Spinal cord (tissue), 9 donors: ENCODE measurements at regions not wholly inside any gene's neighbourhood (a gene's known extent, or its start where the extent isn't known, plus 50 kb on each side); places are given as distances from the start of the nearest gene placed in this dataset.
"Not testable (repeated sequence)": the region's sequence is repeated elsewhere in the genome, so short reads cannot be mapped to it uniquely, and the experiment has no call there.

Experiments used
- DNase-seq, 6 donors: peaks; one replicate each; pipeline versions ENCODE4 v3.0.0 to v3.0.0-alpha.2; 2013 to 2015; ENCODE audit warnings: low spot score in 6 of 6, low read depth in 4 of 6
- H3K27ac ChIP-seq: one replicate; pipeline ENCODE4 v1.5.1; 2013; ENCODE audit warnings: low read depth, low read length, control low read depth
- H3K27me3 ChIP-seq: one replicate; pipeline ENCODE4 v1.6.1; 2013; ENCODE audit warnings: low read length; ENCODE audit not compliant: control insufficient read depth, insufficient read depth
- H3K36me3 ChIP-seq: one replicate; pipeline ENCODE4 v1.6.1; 2013; ENCODE audit warnings: low read length; ENCODE audit not compliant: control insufficient read depth, insufficient read depth
- H3K4me1 ChIP-seq: one replicate; pipeline ENCODE4 v1.6.1; 2013; ENCODE audit warnings: low read length; ENCODE audit not compliant: control insufficient read depth, insufficient read depth
- H3K4me3 ChIP-seq: one replicate; pipeline ENCODE4 v1.5.1; 2013; ENCODE audit warnings: low read depth, low read length, control low read depth
- H3K9me3 ChIP-seq: one replicate; pipeline ENCODE4 v1.6.1; 2013; ENCODE audit warnings: low read length; ENCODE audit not compliant: control insufficient read depth, insufficient read depth
- WGBS: methylation state at CpG from one replicate; pipeline ENCODE4 v1.1.5; 2013; ENCODE audit warnings: missing lambda C conversion rate; ENCODE audit not compliant: insufficient coverage; 5-methylcytosine and 5-hydroxymethylcytosine counted together
- donor health status: healthy.

GRCh38 chr4:126637706-126638105 is 995.1 kb upstream of the INTU start:
- 91% methylated on average over 3 of the region's 3 CpGs for WGBS
- Histone ChIP-seq H3K4me3 (no peak overlapping the region), H3K4me1 (no peaks in the 10 kb centered on the region), H3K27ac (no peak overlapping the region), H3K27me3 (no peaks in the 10 kb centered on the region), H3K9me3 (peaks cover 3% of the 10 kb centered on the region), H3K36me3 (no peaks in the 10 kb centered on the region)
- DNase-seq: no peak

- H3K27me3 ChIP-seq: no peaks in the 10 kb centered on the region
- no peaks in the 10 kb centered on the region for H3K4me1 ChIP-seq
- no CpG with 5 or more reads among the region's 3 CpGs for WGBS
- no peaks in the 10 kb centered on the region for H3K36me3 ChIP-seq
- H3K4me3 ChIP-seq: no peak overlapping the region
- DNase-seq: no peak
- H3K9me3 ChIP-seq: no peaks in the 10 kb centered on the region
- no peak overlapping the region for H3K27ac ChIP-seq
Measured at GRCh38 chr4:126647320-126647719, 985.4 kb upstream of the INTU start.

GRCh38 chr4:126647756-126648397 is 984.9 kb upstream of the INTU start:
- DNase-seq: peak in 1 of 6 donors; percentile 31
- Histone ChIP-seq H3K4me1 (no peaks in the 10 kb centered on the region), H3K4me3 (no peak overlapping the region), H3K36me3 (no peaks in the 10 kb centered on the region), H3K9me3 (no peaks in the 10 kb centered on the region), H3K27ac (no peak overlapping the region), H3K27me3 (no peaks in the 10 kb centered on the region)
- 43% methylated on average over 1 of the region's 3 CpGs for WGBS

- H3K4me3 ChIP-seq: no peak overlapping the region
- H3K27me3 ChIP-seq: no peaks in the 10 kb centered on the region
- 20% methylated on average over 1 of the region's 1 CpG for WGBS
- peak in 2 of 6 donors; percentile 8 to 12 for DNase-seq
- H3K9me3 ChIP-seq: no peaks in the 10 kb centered on the region
- H3K36me3 ChIP-seq: no peaks in the 10 kb centered on the region
- no peaks in the 10 kb centered on the region for H3K4me1 ChIP-seq
- H3K27ac ChIP-seq: no peak overlapping the region
Measured at GRCh38 chr4:126658411-126658810, 974.3 kb upstream of the INTU start.

- Histone ChIP-seq H3K27me3 (no peaks in the 10 kb centered on the region), H3K4me3 (no peak overlapping the region)
- no peak for DNase-seq
Measured at GRCh38 chr4:126661194-126661593, 971.6 kb upstream of the INTU start.

GRCh38 chr4:126664839-126665238 is 967.9 kb upstream of the INTU start:
- no CpG with 5 or more reads among the region's 1 CpG for WGBS
- no peaks in the 10 kb centered on the region for H3K4me1 ChIP-seq
- H3K4me3 ChIP-seq: no peak overlapping the region
- H3K27me3 ChIP-seq: no peaks in the 10 kb centered on the region
- no peak overlapping the region for H3K27ac ChIP-seq
- H3K9me3 ChIP-seq: no peaks in the 10 kb centered on the region
- DNase-seq: no peak
- no peaks in the 10 kb centered on the region for H3K36me3 ChIP-seq

More at GRCh38 chr4:126661194-126661593, 971.6 kb upstream of the INTU start:
- Histone ChIP-seq H3K27ac (no peak overlapping the region), H3K36me3 (no peaks in the 10 kb centered on the region), H3K9me3 (no peaks in the 10 kb centered on the region), H3K4me1 (no peaks in the 10 kb centered on the region)

- H3K27me3 ChIP-seq, H3K4me1 ChIP-seq, H3K36me3 ChIP-seq, H3K9me3 ChIP-seq, DNase-seq, H3K27ac ChIP-seq, H3K4me3 ChIP-seq: not testable (repeated sequence)
- 97% methylated on average over 5 of the region's 5 CpGs for WGBS
Measured at GRCh38 chr4:126670038-126670437, 962.7 kb upstream of the INTU start.

- H3K4me1 ChIP-seq: no peaks in the 10 kb centered on the region
- H3K9me3 ChIP-seq: no peaks in the 10 kb centered on the region
- H3K36me3 ChIP-seq: no peaks in the 10 kb centered on the region
- 54% methylated on average over 2 of the region's 2 CpGs for WGBS
- no peak overlapping the region for H3K27ac ChIP-seq
- H3K4me3 ChIP-seq: no peak overlapping the region
- H3K27me3 ChIP-seq: no peaks in the 10 kb centered on the region
- peak in 2 of 6 donors; percentile 3 to 80 for DNase-seq
Measured at GRCh38 chr4:126678618-126679017, 954.1 kb upstream of the INTU start.

GRCh38 chr4:126679303-126679702 is 953.5 kb upstream of the INTU start:
- Histone ChIP-seq H3K27me3 (no peaks in the 10 kb centered on the region), H3K27ac (no peak overlapping the region), H3K36me3 (no peaks in the 10 kb centered on the region), H3K4me1 (no peaks in the 10 kb centered on the region), H3K9me3 (no peaks in the 10 kb centered on the region), H3K4me3 (no peak overlapping the region)
- no CpG with 5 or more reads among the region's 2 CpGs for WGBS
- DNase-seq: no peak

- H3K27ac ChIP-seq: no peak overlapping the region
- no peaks in the 10 kb centered on the region for H3K4me1 ChIP-seq
- no peaks in the 10 kb centered on the region for H3K36me3 ChIP-seq
- no peak overlapping the region for H3K4me3 ChIP-seq
- H3K27me3 ChIP-seq: no peaks in the 10 kb centered on the region
- H3K9me3 ChIP-seq: no peaks in the 10 kb centered on the region
- DNase-seq: no peak
Measured at GRCh38 chr4:126682250-126682649, 950.5 kb upstream of the INTU start.
